Eye (tissue), 1 donor: ENCODE measurements at regions not wholly inside any gene's neighbourhood (a gene's known extent, or its start where the extent isn't known, plus 50 kb on each side); places are given as distances from the start of the nearest gene placed in this dataset.

ENCODE experiments used
- DNase-seq: peaks from one replicate; pipeline ENCODE4 v3.0.0-alpha.2; 2015

GRCh38 chr13:90673746-90674145 lies 673.7 kb upstream of the MIR17HG start:
- DNase-seq, result peak; percentile 42

- peak; percentile 10 for DNase-seq
These were observed 672.4 kb upstream of the MIR17HG start for GRCh38 chr13:90675129-90675528.

GRCh38 chr13:90680826-90681225 lies 666.7 kb upstream of the MIR17HG start:
- DNase-seq, result no peak

GRCh38 chr13:90683711-90684131 lies 663.8 kb upstream of the MIR17HG start:
- DNase-seq, result no peak

GRCh38 chr13:90686442-90686841 lies 661.0 kb upstream of the MIR17HG start:
- DNase-seq, result no peak

GRCh38 chr13:90689111-90689510 lies 658.4 kb upstream of the MIR17HG start:
- no peak for DNase-seq

GRCh38 chr13:90690458-90691080 lies 656.9 kb upstream of the MIR17HG start:
- no peak for DNase-seq

GRCh38 chr13:90696254-90696653 lies 651.2 kb upstream of the MIR17HG start:
- no peak for DNase-seq

- DNase-seq, result no peak
These were observed 650.8 kb upstream of the MIR17HG start for GRCh38 chr13:90696656-90697055.

GRCh38 chr13:90700340-90700739 lies 647.1 kb upstream of the MIR17HG start:
- no peak for DNase-seq

- DNase-seq, result no peak
These were observed 646.2 kb upstream of the MIR17HG start for GRCh38 chr13:90701264-90701663.

GRCh38 chr13:90702050-90702449 lies 645.4 kb upstream of the MIR17HG start:
- DNase-seq, result no peak

- no peak for DNase-seq
These were observed 640.9 kb upstream of the MIR17HG start for GRCh38 chr13:90706631-90707030.

- no peak for DNase-seq
These were observed 639.4 kb upstream of the MIR17HG start for GRCh38 chr13:90708128-90708527.

GRCh38 chr13:90709319-90709718 lies 638.2 kb upstream of the MIR17HG start:
- DNase-seq, result peak; percentile 8

GRCh38 chr13:90710164-90710759 lies 637.2 kb upstream of the MIR17HG start:
- no peak for DNase-seq

- DNase-seq, result no peak
These were observed 633.9 kb upstream of the MIR17HG start for GRCh38 chr13:90713441-90714133.

- no peak for DNase-seq
These were observed 632.0 kb upstream of the MIR17HG start for GRCh38 chr13:90715485-90715884.

GRCh38 chr13:90717451-90717936 lies 630.0 kb upstream of the MIR17HG start:
- peak; percentile 74 for DNase-seq

GRCh38 chr13:90719461-90719860 lies 628.0 kb upstream of the MIR17HG start:
- DNase-seq, result no peak

GRCh38 chr13:90721937-90722336 lies 625.5 kb upstream of the MIR17HG start:
- no peak for DNase-seq

- DNase-seq, result no peak
These were observed 624.1 kb upstream of the MIR17HG start for GRCh38 chr13:90723381-90723780.

GRCh38 chr13:90726375-90726774 lies 621.1 kb upstream of the MIR17HG start:
- no peak for DNase-seq

- DNase-seq, result no peak
These were observed 615.4 kb upstream of the MIR17HG start for GRCh38 chr13:90732049-90732448.
